K562 (cell line): ENCODE measurements at regions not wholly inside any gene's neighbourhood (a gene's known extent, or its start where the extent isn't known, plus 50 kb on each side); places are given as distances from the start of the nearest gene placed in this dataset.

Source experiments
- ATAC-seq: fragments of 200-7000 bp; cut with Tn5 transposase; 3 replicates; pipeline ENCODE4 v1.9.1; 2020; ENCODE audit warnings: moderate library complexity
- BruUV-seq: library from RNA; stranded (reverse); fragments of 400-500 nt; replicated peaks from 2 replicates; lab custom pipeline; 2021; lab: Mats Ljungman, UMichigan
- CTCF ChIA-PET: fragments of 300-600 bp; formaldehyde crosslinking; extraction: SDS; loops from one replicate; lab custom pipeline; 2021; ENCODE audit warnings: low intra/inter-chr PET ratio; lab: Yijun Ruan, JAX
- POLR2A ChIA-PET: fragments of 300-600, 350-650 bp; sonication (Branson Sonifier 250); formaldehyde crosslinking; extraction: SDS; loops from one replicate; lab custom pipeline; 2021; ENCODE audit warnings: antibody characterized with exemption, inconsistent platforms; lab: Yijun Ruan, JAX
- DNase-seq, 4 experiments: peaks; one replicate each; pipeline versions ENCODE4 v3.0.0 to v3.0.0-alpha.2; 2011 to 2018; ENCODE audit warnings: low spot score in 3 of 4, mixed read lengths in 3 of 4; ENCODE audit errors: extremely low read depth in 1 of 4
- FAIRE-seq: peaks from 2 replicates; lab custom pipeline; 2011; peaks lifted over from hg19 to GRCh38; lab: Jason Lieb, UNC
- H2AFZ ChIP-seq: 2 replicates; pipeline ENCODE4 v1.6.0; 2011; ENCODE audit warnings: low read depth, low read length, control low read depth, inconsistent platforms
- H3K27ac ChIP-seq: fragments of 200-600 bp; 3 replicates; pipeline ENCODE4 v1.8.0; 2011; ENCODE audit warnings: low read depth, mild to moderate bottlenecking, control low read depth, inconsistent platforms, low read length, moderate library complexity, mixed read lengths; ENCODE audit errors: extremely low read depth
- H3K27me3 ChIP-seq, 2 experiments: fragments of 300-600 bp in 1 of 2; 2 replicates in 1 of 2; 3 replicates in 1 of 2; pipeline versions ENCODE4 v1.6.0 to v1.8.0; 2011; ENCODE audit warnings: inconsistent platforms in 2 of 2, low read length in 2 of 2, mild to moderate bottlenecking in 1 of 2, mixed read lengths in 1 of 2, moderate library complexity in 1 of 2; ENCODE audit not compliant: control insufficient read depth in 2 of 2, insufficient read depth in 2 of 2
- H3K36me3 ChIP-seq: fragments of 300-600 bp; 3 replicates; pipeline ENCODE4 v1.8.0; 2011; ENCODE audit warnings: mild to moderate bottlenecking, low read length, inconsistent platforms; ENCODE audit not compliant: control insufficient read depth, insufficient read depth
- H3K4me1 ChIP-seq, 2 experiments: fragments of 200-600 bp in 1 of 2; replicated peaks in 1 of 2; 2 replicates in 1 of 2; 3 replicates in 1 of 2; pipeline versions ENCODE4 v1.5.1 to v1.8.0; 2011; ENCODE audit warnings: inconsistent platforms in 2 of 2, low read length in 2 of 2, mild to moderate bottlenecking in 1 of 2, mixed read lengths in 1 of 2, moderate library complexity in 1 of 2; ENCODE audit not compliant: control insufficient read depth in 2 of 2, insufficient read depth in 2 of 2
- H3K4me2 ChIP-seq: 2 replicates; pipeline ENCODE4 v1.6.1; 2011; ENCODE audit warnings: low read length, control low read depth, inconsistent platforms, mixed read lengths; ENCODE audit not compliant: insufficient read depth
- H3K4me3 ChIP-seq: fragments of 200-600 bp; sonication (generic), shearing (Covaris generic); 2 replicates; pipeline ENCODE4 v1.5.1; 2016; ENCODE audit warnings: control low read depth, inconsistent platforms
- H3K79me2 ChIP-seq: fragments of 200-600 bp; 3 replicates; pipeline ENCODE4 v1.8.0; 2011; ENCODE audit warnings: low read length, inconsistent platforms; ENCODE audit not compliant: control insufficient read depth, insufficient read depth
- H3K9ac ChIP-seq, 2 experiments: 2 replicates each; pipeline versions ENCODE4 v1.6.0 to v1.6.1; 2011; ENCODE audit warnings: low read depth in 2 of 2, low read length in 2 of 2, control low read depth in 1 of 2, inconsistent platforms in 1 of 2, mild to moderate bottlenecking in 1 of 2, mixed read lengths in 1 of 2; ENCODE audit not compliant: insufficient read depth in 1 of 2
- H3K9me1 ChIP-seq: one replicate; pipeline ENCODE4 v1.6.0; 2011; ENCODE audit warnings: inconsistent platforms, mild to moderate bottlenecking, low read length, moderate library complexity; ENCODE audit not compliant: control insufficient read depth, insufficient read depth
- H3K9me3 ChIP-seq: replicated peaks from 2 replicates; pipeline ENCODE4 v1.5.1; 2011; ENCODE audit warnings: low read depth, low read length, inconsistent platforms; ENCODE audit not compliant: control insufficient read depth, insufficient read depth
- H4K20me1 ChIP-seq: replicated peaks from 2 replicates; pipeline ENCODE4 v1.6.1; 2011; ENCODE audit warnings: low read length, inconsistent platforms, mixed read lengths; ENCODE audit not compliant: control insufficient read depth, insufficient read depth
- BCOR ChIP-seq: fragments of 450-650 bp; IDR thresholded peaks from 2 replicates; pipeline ENCODE4 v1.6.1; 2016
- GTF3C2 ChIP-seq: IDR thresholded peaks from 3 replicates; pipeline ENCODE4 v1.6.1; 2011; ENCODE audit warnings: borderline replicate concordance, mild to moderate bottlenecking, moderate library complexity; ENCODE audit not compliant: insufficient read length; ENCODE audit errors: extremely low read depth
- MEF2D ChIP-seq: conservative IDR thresholded peaks from 2 replicates; pipeline ENCODE4 v1.6.1; 2016; ENCODE audit warnings: low read depth, missing genetic modification characterization, missing compliant biosample characterization
- MYBL2 ChIP-seq, 2 experiments: fragments of 450-650 bp in 1 of 2; sonication (generic) in 1 of 2; formaldehyde crosslinking in 1 of 2; IDR thresholded peaks; 2 replicates each; pipeline versions ENCODE4 v1.6.1 to v1.8.1; 2017 to 2022; ENCODE audit warnings: borderline replicate concordance in 1 of 2, inconsistent platforms in 1 of 2, low read depth in 1 of 2, mild to moderate bottlenecking in 1 of 2, missing genetic modification reagents in 1 of 2, moderate library complexity in 1 of 2
- NR2F6 ChIP-seq: fragments of 450-650 bp; formaldehyde crosslinking; IDR thresholded peaks from 2 replicates; pipeline ENCODE4 v1.4.0; 2020; ENCODE audit warnings: mild to moderate bottlenecking
- OTX1 ChIP-seq: fragments of 450-650 bp; formaldehyde crosslinking; IDR thresholded peaks from 2 replicates; pipeline ENCODE4 v1.4.0; 2022; ENCODE audit warnings: mild to moderate bottlenecking
- RREB1 ChIP-seq: fragments of 250-450 bp; sonication (Bioruptor Pico); IDR thresholded peaks from 2 replicates; pipeline ENCODE4 v1.4.0; 2020
- SIN3B ChIP-seq: fragments of 450-650 bp; IDR thresholded peaks from 2 replicates; pipeline ENCODE4 v1.6.1; 2017; ENCODE audit warnings: low read depth, mild to moderate bottlenecking, moderate library complexity
- ZFP1 ChIP-seq: fragments of 450-650 bp; formaldehyde crosslinking; IDR thresholded peaks from 2 replicates; pipeline ENCODE4 v1.4.0; 2020; ENCODE audit warnings: mild to moderate bottlenecking, mixed read lengths
- ZKSCAN3 ChIP-seq: fragments of 250-450 bp; sonication (Bioruptor Pico); IDR thresholded peaks from 2 replicates; pipeline ENCODE4 v1.4.0; 2020
- ZNF143 ChIP-seq: sonication (generic); formaldehyde crosslinking; IDR thresholded peaks from 2 replicates; pipeline ENCODE4 v1.9.0; 2022; ENCODE audit warnings: mild to moderate bottlenecking, missing genetic modification reagents
- ZNF445 ChIP-seq: fragments of 250-450 bp; sonication (Bioruptor Pico); IDR thresholded peaks from 2 replicates; pipeline ENCODE4 v1.4.0; 2020; ENCODE audit warnings: low read depth, mild to moderate bottlenecking, moderate library complexity
- ZNF644 ChIP-seq: fragments of 200-800 bp; sonication (Bioruptor generic); IDR thresholded peaks from 2 replicates; pipeline ENCODE4 v1.6.1; 2016; ENCODE audit warnings: low read depth, missing genetic modification characterization, missing compliant biosample characterization
- ZNF830 ChIP-seq: fragments of 250-450 bp; sonication (Bioruptor Pico); IDR thresholded peaks from 2 replicates; pipeline ENCODE4 v1.5.0; 2021; ENCODE audit warnings: mild to moderate bottlenecking
- WGBS: fragments of 100-300 bp; shearing (Covaris generic); methylation state at CpG from one replicate; pipeline ENCODE4 v1.1.6; 2016; ENCODE audit warnings: low coverage, mixed read lengths; ENCODE audit not compliant: insufficient coverage; ENCODE audit errors: missing lambda C conversion rate; 5-methylcytosine and 5-hydroxymethylcytosine counted together
- in situ Hi-C: fragments of 300-500 bp; cut with MboI; formaldehyde crosslinking; loops from 4 replicates; pipeline ENCODE4 v1.15.0; 2018; ENCODE audit warnings: inconsistent platforms, mixed read lengths
- intact Hi-C: fragments of 100-400 bp; cut with micrococcal nuclease; formaldehyde crosslinking; loops from 2 replicates; pipeline ENCODE4 v1.14.2; 2022

- in situ Hi-C loops: no loop called here
- Histone ChIP-seq H3K36me3 (no peaks in the 10 kb centered on the region), H3K9ac (no peak overlapping the region), H2AFZ (no peak overlapping the region), H3K4me2 (no peak overlapping the region), H3K9me1 (no peaks in the 10 kb centered on the region), H3K27me3 (no peaks in the 10 kb centered on the region), H3K4me3 (no peak overlapping the region), H3K9me3 (no peaks in the 10 kb centered on the region), H3K4me1 (no peaks in the 10 kb centered on the region), H3K79me2 (no peaks in the 10 kb centered on the region), H3K27ac (no peak overlapping the region), H4K20me1 (no peaks in the 10 kb centered on the region)
- ChIA-PET POLR2A (no interaction called here), CTCF (no interaction called here)
- no TSS peak for BruUV-seq
- intact Hi-C loops: no loop called here
- WGBS: 2% methylated on average over 6 of the region's 6 CpGs
- DNase-seq: no peak
- no peak for ATAC-seq
- FAIRE-seq: no peak
- TF ChIP-seq GTF3C2 (no peak), BCOR (no peak), SIN3B (no peak), ZNF143 (CRISPR knock-in tag) (no peak), ZFP1 (CRISPR knock-in tag) (no peak), ZNF644 (no peak), RREB1 (CRISPR knock-in tag) (no peak), ZKSCAN3 (CRISPR knock-in tag) (no peak), ZNF445 (no peak), OTX1 (CRISPR knock-in tag) (no peak), NR2F6 (CRISPR knock-in tag) (no peak), MEF2D (tag) (no peak), ZNF830 (CRISPR knock-in tag) (no peak), MYBL2 (IDR thresholded peaks at IDR 0.05; ENCODE audit: low read depth) (no peak), MYBL2 (CRISPR knock-in tag; IDR thresholded peaks at IDR 0.05; ENCODE audit: borderline replicate concordance) (no peak)
These were observed 224.4 kb upstream of the GALNT17 start for GRCh38 chr7:70907259-70908247.
